ENCODE measurements at regions not wholly inside any gene's neighbourhood (a gene's known extent, or its start where the extent isn't known, plus 50 kb on each side); places are given as distances from the start of the nearest gene placed in this dataset.
"Not testable (repeated sequence)": the region's sequence is repeated elsewhere in the genome, so short reads cannot be mapped to it uniquely, and the experiment has no call there.

DNA sequence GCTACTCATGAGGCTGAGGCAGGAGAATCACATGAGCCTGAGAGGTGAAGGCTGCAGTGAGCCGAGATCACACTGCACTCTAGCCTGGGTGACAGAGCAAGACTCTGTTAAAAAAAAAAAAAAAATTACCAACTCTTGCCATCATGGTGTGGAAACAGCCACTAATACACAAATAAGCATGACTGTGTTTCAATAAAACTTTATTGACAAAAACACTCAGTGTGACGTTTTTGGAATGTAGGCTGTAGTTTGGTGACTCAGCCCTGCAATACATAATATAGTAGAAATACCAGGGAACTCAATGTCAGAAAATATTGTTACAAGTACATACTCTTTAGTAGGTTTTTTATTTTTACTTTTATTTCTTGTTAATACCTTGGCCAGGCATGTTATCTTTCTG is 207.1 kb downstream of the CASP12 start:
- no peak for ATAC-seq
- H3K36me3 ChIP-seq (ENCODE audit: low read depth), result no peaks in the 10 kb centered on the region
- TF ChIP-seq, protein P1, sequence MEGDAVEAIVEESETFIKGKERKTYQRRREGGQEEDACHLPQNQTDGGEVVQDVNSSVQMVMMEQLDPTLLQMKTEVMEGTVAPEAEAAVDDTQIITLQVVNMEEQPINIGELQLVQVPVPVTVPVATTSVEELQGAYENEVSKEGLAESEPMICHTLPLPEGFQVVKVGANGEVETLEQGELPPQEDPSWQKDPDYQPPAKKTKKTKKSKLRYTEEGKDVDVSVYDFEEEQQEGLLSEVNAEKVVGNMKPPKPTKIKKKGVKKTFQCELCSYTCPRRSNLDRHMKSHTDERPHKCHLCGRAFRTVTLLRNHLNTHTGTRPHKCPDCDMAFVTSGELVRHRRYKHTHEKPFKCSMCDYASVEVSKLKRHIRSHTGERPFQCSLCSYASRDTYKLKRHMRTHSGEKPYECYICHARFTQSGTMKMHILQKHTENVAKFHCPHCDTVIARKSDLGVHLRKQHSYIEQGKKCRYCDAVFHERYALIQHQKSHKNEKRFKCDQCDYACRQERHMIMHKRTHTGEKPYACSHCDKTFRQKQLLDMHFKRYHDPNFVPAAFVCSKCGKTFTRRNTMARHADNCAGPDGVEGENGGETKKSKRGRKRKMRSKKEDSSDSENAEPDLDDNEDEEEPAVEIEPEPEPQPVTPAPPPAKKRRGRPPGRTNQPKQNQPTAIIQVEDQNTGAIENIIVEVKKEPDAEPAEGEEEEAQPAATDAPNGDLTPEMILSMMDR (IDR thresholded peaks at IDR 0.05), result no peak
- intact Hi-C loops (cut with DNase I, micrococcal nuclease), result no loop called here
- no peaks in the 10 kb centered on the region for H3K9me3 ChIP-seq
- no peak overlapping the region for H3K4me3 ChIP-seq
- no peak for DNase-seq
- no peaks in the 10 kb centered on the region for H3K4me1 ChIP-seq (ENCODE audit: low read depth)

DNA sequence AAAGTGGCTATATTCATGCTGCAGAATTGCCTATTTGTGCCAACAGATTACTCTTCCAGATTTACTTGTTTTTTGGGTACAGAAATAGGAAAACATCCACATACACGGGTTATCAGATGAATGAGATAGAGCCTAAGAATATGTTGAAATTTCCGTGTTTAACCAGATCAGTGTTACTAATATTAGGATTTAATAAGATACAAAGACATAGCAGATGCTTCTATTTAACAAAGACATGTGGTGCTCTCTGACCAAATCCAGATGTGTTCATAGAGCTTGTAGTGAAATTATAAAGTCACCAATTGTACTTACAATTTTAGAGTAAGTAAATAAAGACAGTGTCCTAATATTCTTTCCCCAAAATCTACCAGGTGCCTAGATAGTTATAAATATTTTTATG is 208.0 kb downstream of the CASP12 start:
- Histone ChIP-seq H3K4me1 (ENCODE audit: low read depth) (no peaks in the 10 kb centered on the region), H3K4me3 (no peak overlapping the region), H3K9me3 (no peaks in the 10 kb centered on the region), H3K36me3 (ENCODE audit: low read depth) (no peaks in the 10 kb centered on the region)
- TF ChIP-seq, protein P1 (IDR thresholded peaks at IDR 0.05), result no peak
- ATAC-seq (no peak), DNase-seq (no peak)
- intact Hi-C loops (cut with DNase I, micrococcal nuclease), result no loop called here

DNA sequence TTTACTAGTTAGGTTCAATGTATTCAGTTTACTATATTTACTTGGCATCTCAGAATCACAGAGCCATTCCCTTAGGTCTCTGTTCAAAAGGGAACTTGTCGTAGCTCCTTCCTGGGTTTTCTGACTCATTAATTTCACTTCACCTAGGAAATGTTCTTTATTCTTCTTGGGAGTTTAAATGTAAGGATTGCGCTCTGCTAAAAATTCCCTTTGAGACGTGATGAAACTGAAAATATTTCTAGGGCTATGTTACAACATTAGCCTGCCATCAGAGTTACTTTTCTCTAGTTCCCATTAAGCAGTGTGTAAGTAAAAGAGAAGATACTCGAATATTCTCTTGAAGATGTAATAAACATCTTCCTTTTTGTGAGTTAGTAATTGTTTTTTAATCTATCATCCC is 209.5 kb downstream of the CASP12 start:
- no peak overlapping the region for H3K4me3 ChIP-seq
- intact Hi-C loops (cut with DNase I, micrococcal nuclease), result no loop called here
- TF ChIP-seq, protein P1 (IDR thresholded peaks at IDR 0.05), result no peak
- DNase-seq (no peak), ATAC-seq (no peak)
- no peaks in the 10 kb centered on the region for H3K9me3 ChIP-seq
- no peaks in the 10 kb centered on the region for H3K4me1 ChIP-seq (ENCODE audit: low read depth)
- H3K36me3 ChIP-seq (ENCODE audit: low read depth), result no peaks in the 10 kb centered on the region

DNA sequence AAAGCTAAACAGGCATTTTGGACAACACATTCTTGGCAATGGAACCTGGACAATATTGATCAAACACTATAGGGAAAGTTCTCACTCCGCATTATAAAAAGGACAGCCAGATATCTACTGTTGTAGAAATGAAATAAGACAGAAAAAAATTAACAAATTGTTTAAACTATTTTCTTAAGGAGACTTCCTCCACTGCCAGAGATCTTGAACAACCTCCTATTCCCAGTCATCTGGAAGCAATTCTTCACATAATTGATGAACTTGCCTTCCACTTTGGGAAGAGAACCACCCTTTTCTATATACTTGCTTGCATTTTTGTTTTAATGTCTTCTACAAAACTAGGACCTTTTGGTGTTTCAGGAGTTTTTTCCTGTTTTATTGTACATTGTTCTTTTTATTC is 216.1 kb downstream of the CASP12 start:
- intact Hi-C loops (cut with DNase I, micrococcal nuclease), result no loop called here
- Histone ChIP-seq H3K36me3 (ENCODE audit: low read depth) (no peaks in the 10 kb centered on the region), H3K9me3 (no peaks in the 10 kb centered on the region), H3K4me1 (ENCODE audit: low read depth) (no peaks in the 10 kb centered on the region), H3K4me3 (no peak overlapping the region)
- TF ChIP-seq, protein P1 (IDR thresholded peaks at IDR 0.05), result no peak
- no peak for ATAC-seq
- DNase-seq, result no peak

DNA sequence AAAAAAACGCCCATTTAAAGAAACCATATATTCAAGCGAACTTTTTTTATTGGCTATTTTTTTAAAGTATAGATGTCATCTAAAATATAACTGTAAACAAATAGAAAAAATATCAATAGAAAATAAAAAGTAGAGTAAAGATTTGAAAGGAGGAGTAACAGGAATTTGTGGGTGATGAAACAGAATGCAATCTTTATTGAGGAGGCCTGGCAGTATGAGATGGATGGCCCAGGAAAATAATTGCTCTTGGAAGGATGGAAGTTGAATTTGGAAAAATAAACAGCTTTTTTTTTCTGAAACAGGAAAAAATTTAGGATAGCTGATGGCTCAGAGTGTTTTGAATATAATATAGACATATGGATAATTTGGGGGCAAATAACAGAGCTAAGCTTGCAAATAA is 219.0 kb downstream of the CASP12 start:
- Histone ChIP-seq H3K36me3 (ENCODE audit: low read depth) (no peaks in the 10 kb centered on the region), H3K4me3 (no peak overlapping the region), H3K4me1 (ENCODE audit: low read depth) (no peaks in the 10 kb centered on the region), H3K9me3 (no peaks in the 10 kb centered on the region)
- TF ChIP-seq, protein P1 (IDR thresholded peaks at IDR 0.05), result no peak
- DNase-seq (no peak), ATAC-seq (no peak)
- intact Hi-C loops (cut with DNase I, micrococcal nuclease), result no loop called here

DNA sequence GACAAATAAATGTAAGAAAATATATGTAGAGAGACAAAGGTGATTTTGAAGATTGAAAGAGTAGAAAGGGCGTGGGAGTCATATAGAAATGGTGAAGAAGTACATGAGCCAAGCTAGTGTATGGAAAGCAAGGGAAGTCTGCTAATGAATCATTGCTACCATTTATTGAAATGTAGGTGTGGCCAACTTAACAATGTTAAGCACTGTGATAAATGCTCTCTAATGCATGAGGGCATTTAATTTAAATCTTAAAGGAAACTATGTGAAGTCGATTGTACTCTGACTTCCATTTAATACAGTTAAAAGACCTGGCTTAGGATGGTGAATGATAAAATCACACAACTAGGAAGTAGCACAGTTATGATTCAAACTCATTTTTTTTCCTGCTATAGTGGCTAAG is 219.9 kb downstream of the CASP12 start:
- Histone ChIP-seq H3K4me1 (ENCODE audit: low read depth) (no peaks in the 10 kb centered on the region), H3K36me3 (ENCODE audit: low read depth) (no peaks in the 10 kb centered on the region), H3K4me3 (no peak overlapping the region), H3K9me3 (no peaks in the 10 kb centered on the region)
- DNase-seq (no peak), ATAC-seq (no peak)
- TF ChIP-seq, protein P1 (IDR thresholded peaks at IDR 0.05), result no peak
- intact Hi-C loops (cut with DNase I, micrococcal nuclease), result no loop called here

DNA sequence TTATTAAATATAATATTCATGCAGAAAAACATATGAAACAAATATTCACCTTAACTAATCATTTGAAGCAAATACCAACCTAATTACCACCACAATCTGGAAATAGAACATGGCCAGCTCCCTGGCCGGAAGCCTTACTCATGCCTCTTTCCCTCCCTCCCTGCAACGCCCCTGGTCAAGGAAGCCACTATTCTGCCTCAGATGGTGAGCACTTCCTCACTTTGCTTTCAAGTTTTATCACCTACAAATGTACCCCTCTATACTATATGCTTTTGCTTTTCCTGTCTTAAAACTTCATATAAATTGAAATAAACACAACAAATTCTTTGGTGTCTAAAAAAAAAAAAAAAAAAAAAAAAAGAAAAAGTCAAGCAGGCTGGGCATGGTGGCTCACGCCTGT is 221.2 kb downstream of the CASP12 start:
- H3K4me3 ChIP-seq; H3K4me1 ChIP-seq (ENCODE audit: low read depth); ATAC-seq; DNase-seq; intact Hi-C loops (cut with DNase I, micrococcal nuclease); H3K36me3 ChIP-seq (ENCODE audit: low read depth); H3K9me3 ChIP-seq: not testable (repeated sequence)

Data from mucosa of descending colon (tissue), 3 donors.